Left ventricle myocardium inferior (tissue), 1 donor: ENCODE measurements at regions not wholly inside any gene's neighbourhood (a gene's known extent, or its start where the extent isn't known, plus 50 kb on each side); places are given as distances from the start of the nearest gene placed in this dataset.

Source experiments
- DNase-seq: peaks from one replicate; pipeline ENCODE4 v3.0.0-alpha.2; 2020
- H3K27ac ChIP-seq: fragments of 200-600 bp; replicated peaks from 2 replicates; pipeline ENCODE4 v1.8.0; 2021
- H3K27me3 ChIP-seq: fragments of 200-600 bp; 2 replicates; pipeline ENCODE4 v1.8.0; 2021; ENCODE audit warnings: low read depth
- H3K36me3 ChIP-seq: fragments of 200-600 bp; 2 replicates; pipeline ENCODE4 v1.8.0; 2021
- H3K4me1 ChIP-seq: fragments of 200-600 bp; 2 replicates; pipeline ENCODE4 v1.8.0; 2021
- H3K4me3 ChIP-seq: fragments of 200-600 bp; 2 replicates; pipeline ENCODE4 v1.8.0; 2021; ENCODE audit warnings: mild to moderate bottlenecking, moderate library complexity
- H3K9me3 ChIP-seq: fragments of 200-600 bp; replicated peaks from 2 replicates; pipeline ENCODE4 v1.8.0; 2021
- CTCF ChIP-seq: fragments of 200-600 bp; IDR thresholded peaks from 2 replicates; pipeline ENCODE4 v1.8.0; 2021; ENCODE audit warnings: antibody characterized with exemption, mild to moderate bottlenecking, borderline replicate concordance
- intact Hi-C: fragments of 100-400 bp; cut with micrococcal nuclease; formaldehyde crosslinking; loops from one replicate; pipeline ENCODE4 v1.11.0; 2022
- donor health status: DM: no; HTN: yes; CAD: no; lungs with severe emphysema.

GRCh38 chr13:99636306-99636705 lies 135.0 kb downstream of the TM9SF2 start:
- intact Hi-C loops: no loop called here
- no peak for TF ChIP-seq CTCF
- H3K4me3 ChIP-seq: no peak overlapping the region
- DNase-seq: no peak
- no peaks in the 10 kb centered on the region for H3K36me3 ChIP-seq
- H3K27me3 ChIP-seq: no peaks in the 10 kb centered on the region
- H3K27ac ChIP-seq: no peak overlapping the region
- peaks cover 9% of the 10 kb centered on the region for H3K9me3 ChIP-seq
- peaks cover 5% of the 10 kb centered on the region for H3K4me1 ChIP-seq

DNA sequence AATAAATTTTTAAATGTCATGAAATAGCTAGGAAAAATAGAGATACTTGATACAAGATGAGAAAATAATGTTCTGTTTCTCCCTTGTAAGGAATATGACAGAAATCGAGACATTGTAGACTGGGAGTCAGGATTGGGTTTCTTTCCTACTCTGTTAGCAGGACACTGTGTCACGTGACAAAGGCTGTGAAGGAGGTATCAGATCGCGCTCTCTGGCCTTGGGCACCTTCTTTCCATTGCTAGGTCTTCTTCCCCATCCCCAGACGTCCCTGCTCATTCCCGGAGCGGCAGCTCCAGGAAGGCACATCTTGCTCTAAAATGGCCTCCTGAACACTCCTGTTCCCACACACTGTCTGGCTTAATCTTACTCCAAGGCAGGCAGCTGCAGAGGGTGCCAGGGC lies 133.4 kb downstream of the TM9SF2 start:
- Histone ChIP-seq H3K4me1 (peaks cover 12% of the 10 kb centered on the region), H3K36me3 (no peaks in the 10 kb centered on the region), H3K9me3 (peaks cover 9% of the 10 kb centered on the region), H3K27ac (no peak overlapping the region), H3K4me3 (no peak overlapping the region), H3K27me3 (no peaks in the 10 kb centered on the region)
- DNase-seq: no peak
- intact Hi-C loops: no loop called here
- no peak for TF ChIP-seq CTCF

GRCh38 chr13:99630269-99630898 lies 129.1 kb downstream of the TM9SF2 start:
- no peaks in the 10 kb centered on the region for H3K27me3 ChIP-seq
- intact Hi-C loops: no loop called here
- H3K4me1 ChIP-seq: peaks cover 42% of the 10 kb centered on the region
- no peaks in the 10 kb centered on the region for H3K36me3 ChIP-seq
- peak overlapping the region; percentile 50 for H3K27ac ChIP-seq
- TF ChIP-seq CTCF: no peak
- no peak overlapping the region for H3K4me3 ChIP-seq
- DNase-seq: no peak
- peaks cover 9% of the 10 kb centered on the region for H3K9me3 ChIP-seq

DNA sequence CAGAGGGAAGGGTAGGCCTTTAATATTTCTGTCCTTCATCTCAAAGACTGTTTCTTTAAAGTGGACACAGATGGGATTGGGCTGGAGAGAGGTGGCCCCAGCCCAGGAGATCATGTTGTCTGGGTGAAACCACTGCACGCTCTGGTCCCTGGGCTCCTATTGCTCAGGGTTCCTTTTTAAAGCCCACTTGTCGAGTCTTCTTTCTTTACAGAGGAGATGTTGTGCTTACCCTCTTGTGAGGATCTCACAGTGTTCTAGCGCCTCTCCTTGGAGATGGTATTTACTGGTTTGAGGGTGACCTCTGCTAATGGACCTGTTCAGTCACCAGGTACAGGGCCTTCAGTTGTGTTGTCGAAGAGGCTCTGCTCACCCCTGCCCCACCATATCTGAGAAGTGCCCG lies 128.4 kb downstream of the TM9SF2 start:
- peaks cover 9% of the 10 kb centered on the region for H3K9me3 ChIP-seq
- H3K27ac ChIP-seq: peak overlapping the region; percentile 50
- H3K4me1 ChIP-seq: peaks cover 42% of the 10 kb centered on the region
- no peak overlapping the region for H3K4me3 ChIP-seq
- no peaks in the 10 kb centered on the region for H3K27me3 ChIP-seq
- no peak for DNase-seq
- TF ChIP-seq CTCF: no peak
- H3K36me3 ChIP-seq: no peaks in the 10 kb centered on the region
- intact Hi-C loops: no loop called here

DNA sequence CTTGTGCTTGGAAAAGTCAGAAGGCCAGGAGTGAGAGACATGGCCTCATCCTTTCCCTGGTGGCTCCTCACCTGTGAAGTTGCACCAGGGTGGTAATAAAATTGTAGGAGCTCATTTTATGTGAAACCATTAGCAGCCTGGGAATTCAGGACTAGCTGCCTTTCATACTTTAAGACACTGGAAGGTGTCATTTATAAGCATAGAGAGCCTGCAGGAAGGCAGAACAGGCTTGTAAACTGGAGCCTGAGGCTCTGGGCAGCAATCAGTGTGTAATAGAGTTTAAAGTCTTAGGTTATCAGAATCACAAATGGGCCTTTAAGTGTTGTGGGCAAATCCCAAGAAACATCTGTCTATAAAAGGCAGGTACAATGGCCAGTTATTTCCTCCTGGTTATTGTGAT lies 127.2 kb downstream of the TM9SF2 start:
- no peak for TF ChIP-seq CTCF
- H3K9me3 ChIP-seq: peaks cover 9% of the 10 kb centered on the region
- H3K4me3 ChIP-seq: no peak overlapping the region
- no peak for DNase-seq
- H3K27ac ChIP-seq: no peak overlapping the region
- intact Hi-C loops: no loop called here
- H3K36me3 ChIP-seq: no peaks in the 10 kb centered on the region
- H3K27me3 ChIP-seq: no peaks in the 10 kb centered on the region
- peaks cover 42% of the 10 kb centered on the region for H3K4me1 ChIP-seq
